IPS DF 6.9 (cell line): ENCODE measurements at regions not wholly inside any gene's neighbourhood (a gene's known extent, or its start where the extent isn't known, plus 50 kb on each side); places are given as distances from the start of the nearest gene placed in this dataset.
"Not testable (repeated sequence)": the region's sequence is repeated elsewhere in the genome, so short reads cannot be mapped to it uniquely, and the experiment has no call there.

Source experiments
- DNase-seq: peaks from one replicate; pipeline ENCODE4 v3.0.0-alpha.2; 2013; ENCODE audit warnings: low read depth, low spot score
- H3K27ac ChIP-seq: one replicate; pipeline ENCODE4 v1.5.1; 2013; ENCODE audit warnings: low read length, control low read depth
- H3K27me3 ChIP-seq: 2 replicates; pipeline ENCODE4 v1.6.1; 2013; ENCODE audit warnings: mild to moderate bottlenecking, low read length; ENCODE audit not compliant: control insufficient read depth, insufficient read depth
- H3K36me3 ChIP-seq: 2 replicates; pipeline ENCODE4 v1.6.1; 2013; ENCODE audit warnings: low read length; ENCODE audit not compliant: control insufficient read depth, insufficient read depth
- H3K4me1 ChIP-seq: 2 replicates; pipeline ENCODE4 v1.6.1; 2013; ENCODE audit warnings: low read length; ENCODE audit not compliant: control insufficient read depth, insufficient read depth
- H3K4me3 ChIP-seq: 2 replicates; pipeline ENCODE4 v1.5.1; 2013; ENCODE audit warnings: mild to moderate bottlenecking, low read length
- H3K9me3 ChIP-seq: 2 replicates; pipeline ENCODE4 v1.6.1; 2013; ENCODE audit warnings: low read length, inconsistent platforms; ENCODE audit not compliant: control insufficient read depth, insufficient read depth
- WGBS: extraction: QIAGEN DNeasy Blood & Tissue Kit; methylation state at CpG from one replicate; pipeline ENCODE4 v1.1.7; 2013; ENCODE audit warnings: mixed read lengths, missing lambda C conversion rate; ENCODE audit not compliant: insufficient read length, insufficient coverage; 5-methylcytosine and 5-hydroxymethylcytosine counted together

- H3K27ac ChIP-seq, result no peak overlapping the region
- H3K9me3 ChIP-seq, result no peaks in the 10 kb centered on the region
- no peaks in the 10 kb centered on the region for H3K27me3 ChIP-seq
- no peaks in the 10 kb centered on the region for H3K36me3 ChIP-seq
- H3K4me3 ChIP-seq, result no peak overlapping the region
- no peaks in the 10 kb centered on the region; the same call in 1 of the 2 replicates for H3K4me1 ChIP-seq
- DNase-seq, result no peak
- WGBS, result no CpG with 5 or more reads among the region's 2 CpGs
Observed at GRCh38 chr3:102715030-102715697, 280.3 kb downstream of the ZPLD1 start.

GRCh38 chr3:102718651-102719050 is 283.8 kb downstream of the ZPLD1 start:
- Histone ChIP-seq H3K4me3 (no peak overlapping the region), H3K27ac (no peak overlapping the region), H3K9me3 (no peaks in the 10 kb centered on the region), H3K4me1 (no peaks in the 10 kb centered on the region), H3K27me3 (no peaks in the 10 kb centered on the region), H3K36me3 (no peaks in the 10 kb centered on the region)
- no CpG with 5 or more reads among the region's 2 CpGs for WGBS
- no peak for DNase-seq

GRCh38 chr3:102722317-102722716 is 287.5 kb downstream of the ZPLD1 start:
- H3K9me3 ChIP-seq, result no peaks in the 10 kb centered on the region
- H3K4me1 ChIP-seq, result no peaks in the 10 kb centered on the region
- H3K4me3 ChIP-seq, result no peak overlapping the region
- no peaks in the 10 kb centered on the region for H3K27me3 ChIP-seq
- WGBS, result no CpG with 5 or more reads among the region's 2 CpGs
- no peak overlapping the region for H3K27ac ChIP-seq
- DNase-seq, result no peak
- H3K36me3 ChIP-seq, result no peaks in the 10 kb centered on the region

GRCh38 chr3:102727340-102727739 is 292.5 kb downstream of the ZPLD1 start:
- no peaks in the 10 kb centered on the region for H3K27me3 ChIP-seq
- no peaks in the 10 kb centered on the region for H3K9me3 ChIP-seq
- H3K4me1 ChIP-seq, result no peaks in the 10 kb centered on the region
- WGBS, result no CpG with 5 or more reads among the region's 2 CpGs
- no peak for DNase-seq
- H3K4me3 ChIP-seq, result no peak overlapping the region
- no peaks in the 10 kb centered on the region for H3K36me3 ChIP-seq
- H3K27ac ChIP-seq, result no peak overlapping the region

GRCh38 chr3:102732581-102732980 is 297.8 kb downstream of the ZPLD1 start:
- H3K27me3 ChIP-seq, H3K36me3 ChIP-seq, DNase-seq, H3K4me3 ChIP-seq, H3K9me3 ChIP-seq, H3K4me1 ChIP-seq, H3K27ac ChIP-seq: not testable (repeated sequence)
- WGBS, result no CpG with 5 or more reads among the region's 12 CpGs

- H3K27ac ChIP-seq, result no peak overlapping the region
- no peaks in the 10 kb centered on the region for H3K9me3 ChIP-seq
- no peaks in the 10 kb centered on the region; the same call in 1 of the 2 replicates for H3K4me1 ChIP-seq
- DNase-seq, result no peak
- H3K4me3 ChIP-seq, result no peak overlapping the region
- no CpG with 5 or more reads among the region's 5 CpGs for WGBS
- H3K27me3 ChIP-seq, result no peaks in the 10 kb centered on the region
- no peaks in the 10 kb centered on the region for H3K36me3 ChIP-seq
Observed at GRCh38 chr3:102733791-102734563, 299.2 kb downstream of the ZPLD1 start.

DNA sequence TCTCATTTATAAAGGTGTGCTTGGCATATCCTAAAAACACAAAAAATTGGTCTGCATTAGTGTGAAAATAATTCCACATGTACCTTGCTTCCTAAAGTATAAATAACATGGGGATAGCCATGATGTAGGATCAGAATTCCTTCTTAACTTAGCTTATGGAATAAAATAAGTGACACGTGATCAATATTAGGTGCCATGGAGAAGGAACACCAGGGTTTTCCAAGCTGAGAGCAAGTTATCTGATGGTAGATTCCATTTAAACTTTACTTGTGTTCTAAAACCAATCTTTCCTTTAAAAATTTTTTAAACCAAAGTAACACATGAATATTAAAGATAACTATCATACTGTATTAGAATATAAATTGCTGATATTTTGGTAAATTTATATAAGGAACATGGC is 300.5 kb downstream of the ZPLD1 start:
- DNase-seq, result no peak
- H3K9me3 ChIP-seq, result no peaks in the 10 kb centered on the region
- no peaks in the 10 kb centered on the region for H3K27me3 ChIP-seq
- H3K27ac ChIP-seq, result no peak overlapping the region
- no peaks in the 10 kb centered on the region; the same call in 1 of the 2 replicates for H3K4me1 ChIP-seq
- H3K36me3 ChIP-seq, result no peaks in the 10 kb centered on the region
- H3K4me3 ChIP-seq, result no peak overlapping the region
- no CpG with 5 or more reads among the region's 1 CpG for WGBS

DNA sequence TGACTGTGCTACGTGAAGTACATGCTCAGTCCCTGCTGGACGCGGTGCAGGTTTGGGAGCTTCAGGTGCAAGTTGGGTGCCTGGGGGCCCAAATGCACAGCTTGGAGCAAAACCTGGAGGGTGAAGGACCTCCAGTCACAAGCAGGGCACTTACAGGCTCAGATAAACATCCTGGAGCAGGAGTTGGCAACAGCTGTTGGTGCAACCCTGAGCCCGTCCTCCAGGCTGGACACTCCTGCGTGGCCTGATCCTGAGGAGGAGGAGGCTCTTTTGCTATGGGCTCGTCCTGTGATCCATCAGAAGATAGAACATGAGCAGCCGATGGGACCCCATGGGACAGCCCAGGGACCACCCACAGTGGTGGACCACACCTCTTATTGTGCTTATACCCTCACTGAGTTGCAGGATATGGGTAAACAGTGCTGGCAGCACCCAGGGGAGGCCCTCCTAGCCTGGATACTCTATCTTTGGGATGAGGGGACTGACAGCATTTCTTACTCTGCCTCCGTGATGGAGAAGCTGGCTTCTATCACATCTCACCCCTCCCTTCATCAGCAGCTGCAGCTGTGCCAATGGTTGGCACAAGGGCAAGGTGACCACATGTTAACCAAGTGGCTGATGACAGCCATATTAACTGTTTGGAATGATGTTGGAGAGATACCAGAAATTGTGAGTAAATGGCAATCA is 301.6 kb downstream of the ZPLD1 start:
- H3K4me1 ChIP-seq, result no peaks in the 10 kb centered on the region; the same call in 1 of the 2 replicates
- no peaks in the 10 kb centered on the region for H3K27me3 ChIP-seq
- no peaks in the 10 kb centered on the region for H3K9me3 ChIP-seq
- no peak overlapping the region for H3K27ac ChIP-seq
- no peak overlapping the region for H3K4me3 ChIP-seq
- no CpG with 5 or more reads among the region's 8 CpGs for WGBS
- no peaks in the 10 kb centered on the region for H3K36me3 ChIP-seq
- no peak for DNase-seq

DNA sequence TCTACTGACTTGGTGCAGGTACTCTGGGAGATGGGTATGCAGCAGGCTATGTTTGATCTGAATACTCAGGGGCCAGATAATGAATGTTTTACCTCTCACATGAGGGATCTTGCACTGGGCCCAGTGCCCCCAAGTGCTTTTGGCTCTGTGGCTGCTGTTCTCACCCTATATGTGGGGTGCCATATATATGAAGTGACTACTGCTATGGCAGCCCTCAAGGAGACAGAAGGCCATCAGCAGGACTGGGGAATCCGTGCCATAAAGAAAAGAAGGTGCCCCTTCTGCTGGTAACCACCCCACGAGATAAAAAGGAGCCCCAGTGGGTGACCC is 302.1 kb downstream of the ZPLD1 start:
- no peak for DNase-seq
- no peak overlapping the region for H3K27ac ChIP-seq
- no peaks in the 10 kb centered on the region for H3K27me3 ChIP-seq
- H3K4me3 ChIP-seq, result no peak overlapping the region
- no peaks in the 10 kb centered on the region; the same call in 1 of the 2 replicates for H3K4me1 ChIP-seq
- no peaks in the 10 kb centered on the region for H3K36me3 ChIP-seq
- no peaks in the 10 kb centered on the region for H3K9me3 ChIP-seq
- WGBS, result no CpG with 5 or more reads among the region's 2 CpGs

GRCh38 chr3:102737353-102737752 is 302.5 kb downstream of the ZPLD1 start:
- no peaks in the 10 kb centered on the region for H3K27me3 ChIP-seq
- H3K4me1 ChIP-seq, result no peaks in the 10 kb centered on the region; the same call in 1 of the 2 replicates
- no peaks in the 10 kb centered on the region for H3K36me3 ChIP-seq
- H3K9me3 ChIP-seq, result no peaks in the 10 kb centered on the region
- H3K4me3 ChIP-seq, result no peak overlapping the region
- no peak overlapping the region for H3K27ac ChIP-seq
- DNase-seq, result no peak
- WGBS, result no CpG with 5 or more reads among the region's 3 CpGs
